Neural progenitor cell (in vitro differentiated cells): ENCODE measurements at regions not wholly inside any gene's neighbourhood (a gene's known extent, or its start where the extent isn't known, plus 50 kb on each side); places are given as distances from the start of the nearest gene placed in this dataset.

Experiments
- DNase-seq: peaks from one replicate; pipeline ENCODE4 v3.0.0-alpha.2; 2016; ENCODE audit warnings: low spot score
- H2AFZ ChIP-seq: fragments of 200-600 bp; sonication (generic); replicated peaks from 2 replicates; pipeline ENCODE4 v1.6.1; 2016; ENCODE audit warnings: antibody characterized with exemption
- H3F3A ChIP-seq: fragments of 200-600 bp; sonication (generic); 2 replicates; pipeline ENCODE4 v1.6.1; 2016; ENCODE audit warnings: antibody characterized with exemption, low read depth
- H3K27ac ChIP-seq: fragments of 200-600 bp; sonication (generic); 2 replicates; pipeline ENCODE4 v1.5.1; 2016; ENCODE audit warnings: mild to moderate bottlenecking
- H3K27me3 ChIP-seq: fragments of 200-600 bp; sonication (generic); 2 replicates; pipeline ENCODE4 v1.6.1; 2016; ENCODE audit warnings: mild to moderate bottlenecking, moderate library complexity
- H3K36me3 ChIP-seq: fragments of 200-600 bp; sonication (generic); 2 replicates; pipeline ENCODE4 v1.5.1; 2016
- H3K4me1 ChIP-seq: fragments of 200-600 bp; sonication (generic); 2 replicates; pipeline ENCODE4 v1.6.1; 2016; ENCODE audit warnings: mixed run types
- H3K4me2 ChIP-seq: fragments of 200-600 bp; sonication (generic); 2 replicates; pipeline ENCODE4 v1.6.1; 2016
- H3K4me3 ChIP-seq: fragments of 200-600 bp; sonication (generic); 2 replicates; pipeline ENCODE4 v1.5.1; 2016
- H3K79me2 ChIP-seq: fragments of 200-600 bp; sonication (generic); 2 replicates; pipeline ENCODE4 v1.6.1; 2016; ENCODE audit warnings: low read depth
- H3K9ac ChIP-seq: fragments of 200-600 bp; sonication (generic); 2 replicates; pipeline ENCODE4 v1.6.1; 2016
- H3K9me3 ChIP-seq: fragments of 200-600 bp; sonication (generic); 2 replicates; pipeline ENCODE4 v1.5.1; 2016; ENCODE audit warnings: low read depth
- H4K20me1 ChIP-seq: fragments of 200-600 bp; sonication (generic); 2 replicates; pipeline ENCODE4 v1.6.1; 2016; ENCODE audit warnings: low read depth
- H3K27ac Mint-ChIP-seq: 3 replicates; pipeline ENCODE4 v1.8.0; 2021; ENCODE audit warnings: mixed read lengths
- H3K27me3 Mint-ChIP-seq: 2 replicates; pipeline ENCODE4 v1.8.0; 2022; ENCODE audit warnings: low read depth, mild to moderate bottlenecking, inconsistent platforms, moderate library complexity, mixed read lengths; ENCODE audit not compliant: insufficient read depth
- H3K36me3 Mint-ChIP-seq: 3 replicates; pipeline ENCODE4 v1.8.0; 2021; ENCODE audit warnings: mixed read lengths
- H3K4me1 Mint-ChIP-seq: 3 replicates; pipeline ENCODE4 v1.8.0; 2021; ENCODE audit warnings: mixed read lengths
- H3K4me3 Mint-ChIP-seq: 3 replicates; pipeline ENCODE4 v1.8.0; 2021; ENCODE audit warnings: mild to moderate bottlenecking, moderate library complexity, mixed read lengths
- H3K9me3 Mint-ChIP-seq: 3 replicates; pipeline ENCODE4 v1.8.0; 2020; ENCODE audit warnings: mixed read lengths
- CTCF ChIP-seq: fragments of 200-600 bp; sonication (generic); IDR thresholded peaks from 2 replicates; pipeline ENCODE4 v1.5.1; 2017; ENCODE audit warnings: antibody characterized with exemption, mild to moderate bottlenecking
- EZH2 ChIP-seq: fragments of 200-600 bp; sonication (generic); IDR thresholded peaks from 2 replicates; pipeline ENCODE4 v1.6.1; 2017; ENCODE audit warnings: antibody characterized with exemption, mild to moderate bottlenecking, moderate library complexity
- EZH2phosphoT487 ChIP-seq: fragments of 200-600 bp; sonication (generic); IDR thresholded peaks from 2 replicates; pipeline ENCODE4 v1.6.1; 2017; ENCODE audit warnings: antibody characterized with exemption

GRCh38 chr6:9890469-9890868, 524.4 kb downstream of the TFAP2A start:
- no peak overlapping the region for H3K4me3 ChIP-seq
- H3K9me3 Mint-ChIP-seq: peaks cover 18% of the 10 kb centered on the region
- no peak for DNase-seq
- H3K27me3 Mint-ChIP-seq: peaks cover 2% of the 10 kb centered on the region
- H3K4me3 Mint-ChIP-seq: no peak overlapping the region
- H3K4me1 ChIP-seq: no peaks in the 10 kb centered on the region
- H3K79me2 ChIP-seq: no peaks in the 10 kb centered on the region
- TF ChIP-seq EZH2 (no peak), CTCF (no peak), EZH2phosphoT487 (no peak)
- no peak overlapping the region for H3K27ac ChIP-seq
- H2AFZ ChIP-seq: no peak overlapping the region
- no peaks in the 10 kb centered on the region for H3K36me3 ChIP-seq
- no peaks in the 10 kb centered on the region for H3K36me3 Mint-ChIP-seq
- H4K20me1 ChIP-seq: no peaks in the 10 kb centered on the region
- H3F3A ChIP-seq: no peaks in the 10 kb centered on the region
- no peaks in the 10 kb centered on the region for H3K4me1 Mint-ChIP-seq
- no peak overlapping the region for H3K27ac Mint-ChIP-seq
- no peak overlapping the region for H3K4me2 ChIP-seq
- H3K9ac ChIP-seq: no peak overlapping the region
- no peaks in the 10 kb centered on the region for H3K27me3 ChIP-seq
- no peaks in the 10 kb centered on the region for H3K9me3 ChIP-seq

GRCh38 chr6:9878535-9878934, 536.3 kb downstream of the TFAP2A start:
- Histone ChIP-seq H3K36me3 (no peaks in the 10 kb centered on the region), H4K20me1 (no peaks in the 10 kb centered on the region), H3F3A (no peaks in the 10 kb centered on the region), H2AFZ (no peak overlapping the region), H3K79me2 (no peaks in the 10 kb centered on the region), H3K4me2 (no peak overlapping the region), H3K27me3 (no peaks in the 10 kb centered on the region), H3K9ac (no peak overlapping the region), H3K4me1 (no peaks in the 10 kb centered on the region), H3K9me3 (peaks cover 4% of the 10 kb centered on the region), H3K27ac (no peak overlapping the region), H3K4me3 (no peak overlapping the region)
- no peak overlapping the region for H3K4me3 Mint-ChIP-seq
- H3K36me3 Mint-ChIP-seq: no peaks in the 10 kb centered on the region
- H3K9me3 Mint-ChIP-seq: peaks cover 28% of the 10 kb centered on the region
- TF ChIP-seq EZH2phosphoT487: no peak
- no peak for TF ChIP-seq EZH2
- no peak for TF ChIP-seq CTCF
- H3K4me1 Mint-ChIP-seq: no peaks in the 10 kb centered on the region
- H3K27ac Mint-ChIP-seq: no peak overlapping the region
- peaks cover 2% of the 10 kb centered on the region for H3K27me3 Mint-ChIP-seq
- no peak for DNase-seq

- H3F3A ChIP-seq: no peaks in the 10 kb centered on the region
- no peak for DNase-seq
- H3K4me3 ChIP-seq: no peak overlapping the region
- H4K20me1 ChIP-seq: no peaks in the 10 kb centered on the region
- no peaks in the 10 kb centered on the region for H3K79me2 ChIP-seq
- TF ChIP-seq CTCF (no peak), EZH2 (no peak), EZH2phosphoT487 (no peak)
- no peaks in the 10 kb centered on the region for H3K36me3 ChIP-seq
- no peaks in the 10 kb centered on the region for H3K9me3 ChIP-seq
- H3K9me3 Mint-ChIP-seq: peaks cover 13% of the 10 kb centered on the region
- H3K27me3 ChIP-seq: no peaks in the 10 kb centered on the region
- H3K4me1 Mint-ChIP-seq: no peaks in the 10 kb centered on the region
- H3K4me2 ChIP-seq: no peak overlapping the region
- peaks cover 2% of the 10 kb centered on the region for H3K27me3 Mint-ChIP-seq
- no peak overlapping the region for H2AFZ ChIP-seq
- H3K27ac ChIP-seq: no peak overlapping the region
- no peaks in the 10 kb centered on the region for H3K36me3 Mint-ChIP-seq
- no peak overlapping the region for H3K9ac ChIP-seq
- H3K27ac Mint-ChIP-seq: no peak overlapping the region
- H3K4me1 ChIP-seq: no peaks in the 10 kb centered on the region
- no peak overlapping the region for H3K4me3 Mint-ChIP-seq
Observed at GRCh38 chr6:9875605-9876353, 539.1 kb downstream of the TFAP2A start.
